ENCODE measurements at regions not wholly inside any gene's neighbourhood (a gene's known extent, or its start where the extent isn't known, plus 50 kb on each side); places are given as distances from the start of the nearest gene placed in this dataset.

GRCh38 chr4:129335276-129335675, 239.3 kb downstream of the C4orf33 start:
- Histone ChIP-seq H3K36me3 (ENCODE audit: insufficient read depth, insufficient read length, low read length) (no peaks in the 10 kb centered on the region), H3K27me3 (ENCODE audit: insufficient read depth, insufficient read length) (no peaks in the 10 kb centered on the region), H3K4me1 (ENCODE audit: insufficient read depth, insufficient read length) (no peaks in the 10 kb centered on the region), H3K9ac (ENCODE audit: insufficient read length, low read depth) (no peak overlapping the region), H3K9me3 (ENCODE audit: insufficient read depth, low read length) (no peaks in the 10 kb centered on the region), H3K4me3 (ENCODE audit: insufficient read length, low read depth) (no peak overlapping the region)
- no peak for TF ChIP-seq ZNF274 (IDR thresholded peaks at IDR 0.05; ENCODE audit: low read depth, low read length)
- no peak for TF ChIP-seq SUZ12 (IDR thresholded peaks at IDR 0.05; ENCODE audit: extremely low read depth, insufficient read depth, insufficient read length)
- no peak for TF ChIP-seq YY1 (IDR thresholded peaks at IDR 0.05; ENCODE audit: insufficient read depth, insufficient read length)
- no peak for DNase-seq (ENCODE audit: low read depth, low spot score)

- TF ChIP-seq YY1 (IDR thresholded peaks at IDR 0.05; ENCODE audit: insufficient read depth, insufficient read length) (no peak), ZNF274 (IDR thresholded peaks at IDR 0.05; ENCODE audit: low read depth, low read length) (no peak), SUZ12 (IDR thresholded peaks at IDR 0.05; ENCODE audit: extremely low read depth, insufficient read depth, insufficient read length) (no peak)
- H3K27me3 ChIP-seq (ENCODE audit: insufficient read depth, insufficient read length), result no peaks in the 10 kb centered on the region
- no peak overlapping the region for H3K4me3 ChIP-seq (ENCODE audit: insufficient read length, low read depth)
- DNase-seq (ENCODE audit: low read depth, low spot score), result no peak
- H3K9me3 ChIP-seq (ENCODE audit: insufficient read depth, low read length), result no peaks in the 10 kb centered on the region
- H3K36me3 ChIP-seq (ENCODE audit: insufficient read depth, insufficient read length, low read length), result no peaks in the 10 kb centered on the region
- no peak overlapping the region for H3K9ac ChIP-seq (ENCODE audit: insufficient read length, low read depth)
- no peaks in the 10 kb centered on the region for H3K4me1 ChIP-seq (ENCODE audit: insufficient read depth, insufficient read length)
Measured at GRCh38 chr4:129335818-129336217, 239.9 kb downstream of the C4orf33 start.

DNA sequence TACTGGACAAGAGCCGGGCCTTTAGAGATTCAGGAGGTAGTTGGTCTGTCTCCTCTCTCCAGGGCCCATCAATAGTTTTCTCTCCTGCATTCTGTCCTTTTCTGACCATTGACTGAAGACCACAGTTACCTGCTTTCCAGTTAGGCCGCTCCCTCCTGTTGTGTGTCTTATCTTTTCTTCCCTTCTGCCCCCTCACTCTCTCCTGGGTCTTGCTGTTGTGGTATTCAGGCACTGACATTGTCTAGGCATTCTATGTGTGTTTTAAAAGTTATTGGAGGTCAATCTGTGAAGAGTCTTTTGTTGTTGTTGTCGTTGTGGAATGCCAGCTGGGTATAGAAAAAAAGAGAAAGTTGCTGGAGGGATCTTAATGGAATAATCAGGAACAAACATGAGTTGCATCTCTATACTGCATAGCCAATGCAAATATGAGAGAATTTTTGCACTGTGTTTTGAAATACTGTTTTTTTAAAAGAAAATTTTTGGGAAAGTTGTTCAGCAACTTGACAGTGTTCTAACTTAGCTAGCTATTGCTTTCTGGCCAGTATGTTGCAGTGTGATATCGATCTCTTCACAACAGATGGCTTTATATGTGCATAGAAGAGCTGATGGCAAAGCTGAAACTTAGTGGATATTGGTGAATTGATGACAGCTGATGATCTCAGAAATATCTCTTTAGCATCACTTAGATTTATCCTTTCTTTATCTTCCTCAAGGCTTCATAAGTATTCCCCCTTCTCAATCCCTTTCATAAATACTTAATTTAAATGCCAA, 240.7 kb downstream of the C4orf33 start:
- DNase-seq (ENCODE audit: low read depth, low spot score), result no peak
- no peak for TF ChIP-seq ZNF274 (IDR thresholded peaks at IDR 0.05; ENCODE audit: low read depth, low read length)
- no peak for TF ChIP-seq SUZ12 (IDR thresholded peaks at IDR 0.05; ENCODE audit: extremely low read depth, insufficient read depth, insufficient read length)
- no peak for TF ChIP-seq YY1 (IDR thresholded peaks at IDR 0.05; ENCODE audit: insufficient read depth, insufficient read length)
- Histone ChIP-seq H3K36me3 (ENCODE audit: insufficient read depth, insufficient read length, low read length) (no peaks in the 10 kb centered on the region), H3K4me3 (ENCODE audit: insufficient read length, low read depth) (no peak overlapping the region), H3K9me3 (ENCODE audit: insufficient read depth, low read length) (no peaks in the 10 kb centered on the region), H3K9ac (ENCODE audit: insufficient read length, low read depth) (no peak overlapping the region), H3K4me1 (ENCODE audit: insufficient read depth, insufficient read length) (no peaks in the 10 kb centered on the region), H3K27me3 (ENCODE audit: insufficient read depth, insufficient read length) (no peaks in the 10 kb centered on the region)

GRCh38 chr4:129337228-129337620, 241.3 kb downstream of the C4orf33 start:
- H3K4me3 ChIP-seq (ENCODE audit: insufficient read length, low read depth), result no peak overlapping the region
- H3K9me3 ChIP-seq (ENCODE audit: insufficient read depth, low read length), result no peaks in the 10 kb centered on the region
- H3K9ac ChIP-seq (ENCODE audit: insufficient read length, low read depth), result no peak overlapping the region
- no peaks in the 10 kb centered on the region for H3K27me3 ChIP-seq (ENCODE audit: insufficient read depth, insufficient read length)
- no peak for DNase-seq (ENCODE audit: low read depth, low spot score)
- H3K4me1 ChIP-seq (ENCODE audit: insufficient read depth, insufficient read length), result no peaks in the 10 kb centered on the region
- no peak for TF ChIP-seq ZNF274 (IDR thresholded peaks at IDR 0.05; ENCODE audit: low read depth, low read length)
- no peak for TF ChIP-seq YY1 (IDR thresholded peaks at IDR 0.05; ENCODE audit: insufficient read depth, insufficient read length)
- no peak for TF ChIP-seq SUZ12 (IDR thresholded peaks at IDR 0.05; ENCODE audit: extremely low read depth, insufficient read depth, insufficient read length)
- no peaks in the 10 kb centered on the region for H3K36me3 ChIP-seq (ENCODE audit: insufficient read depth, insufficient read length, low read length)

DNA sequence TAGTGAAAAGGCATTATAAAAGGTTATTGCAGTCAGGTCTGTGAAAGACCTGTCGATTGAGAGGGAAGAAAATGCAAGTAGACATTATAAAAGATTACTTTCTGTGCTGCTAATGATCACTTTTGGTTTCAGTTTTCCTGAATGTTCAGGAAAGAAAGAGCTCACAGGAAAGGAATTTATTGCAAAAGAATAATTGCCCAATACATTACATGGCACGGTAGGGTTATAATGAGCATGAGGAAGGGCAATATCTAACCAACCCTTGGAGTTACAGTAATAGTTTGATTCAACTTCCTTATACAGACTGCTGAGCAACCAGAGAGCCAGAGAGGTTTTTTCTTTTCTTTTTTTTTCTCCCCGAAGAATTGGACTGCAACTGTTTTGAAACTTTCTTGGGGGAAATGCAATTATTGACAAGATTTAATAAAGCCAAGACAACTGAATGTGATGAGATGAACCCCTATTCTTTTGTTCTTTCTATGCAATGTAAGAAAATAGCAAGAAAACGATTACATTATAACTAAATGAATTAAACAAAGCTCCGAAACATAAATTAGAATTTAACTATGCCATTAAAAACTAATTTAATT, 247.0 kb downstream of the C4orf33 start:
- Histone ChIP-seq H3K9me3 (ENCODE audit: insufficient read depth, low read length) (no peaks in the 10 kb centered on the region), H3K9ac (ENCODE audit: insufficient read length, low read depth) (no peak overlapping the region), H3K27me3 (ENCODE audit: insufficient read depth, insufficient read length) (no peaks in the 10 kb centered on the region), H3K4me1 (ENCODE audit: insufficient read depth, insufficient read length) (no peaks in the 10 kb centered on the region), H3K36me3 (ENCODE audit: insufficient read depth, insufficient read length, low read length) (no peaks in the 10 kb centered on the region), H3K4me3 (ENCODE audit: insufficient read length, low read depth) (no peak overlapping the region)
- no peak for DNase-seq (ENCODE audit: low read depth, low spot score)
- no peak for TF ChIP-seq ZNF274 (IDR thresholded peaks at IDR 0.05; ENCODE audit: low read depth, low read length)
- TF ChIP-seq YY1 (IDR thresholded peaks at IDR 0.05; ENCODE audit: insufficient read depth, insufficient read length), result no peak
- no peak for TF ChIP-seq SUZ12 (IDR thresholded peaks at IDR 0.05; ENCODE audit: extremely low read depth, insufficient read depth, insufficient read length)

DNA sequence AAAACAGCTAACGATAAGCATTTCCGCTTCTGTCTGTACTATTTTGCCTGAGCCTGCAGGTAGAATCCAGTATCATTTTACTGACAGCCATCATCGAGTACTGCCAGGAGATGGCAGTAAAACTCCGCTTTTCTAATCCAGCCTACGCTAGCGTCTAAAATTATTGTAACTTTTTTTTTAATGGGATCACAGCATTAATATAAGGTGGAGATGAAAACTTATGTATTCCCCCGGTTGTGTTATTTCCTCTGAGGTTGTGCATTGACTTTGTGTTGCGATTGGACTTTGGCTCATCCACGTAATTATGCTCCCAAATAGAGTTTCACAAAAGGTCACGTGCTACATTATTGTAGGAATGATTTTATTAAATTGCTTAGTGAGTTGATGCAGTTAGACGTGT, 248.1 kb downstream of the C4orf33 start:
- DNase-seq (ENCODE audit: low read depth, low spot score), result no peak
- Histone ChIP-seq H3K4me1 (ENCODE audit: insufficient read depth, insufficient read length) (no peaks in the 10 kb centered on the region), H3K9ac (ENCODE audit: insufficient read length, low read depth) (no peak overlapping the region), H3K4me3 (ENCODE audit: insufficient read length, low read depth) (no peak overlapping the region), H3K9me3 (ENCODE audit: insufficient read depth, low read length) (no peaks in the 10 kb centered on the region), H3K27me3 (ENCODE audit: insufficient read depth, insufficient read length) (no peaks in the 10 kb centered on the region), H3K36me3 (ENCODE audit: insufficient read depth, insufficient read length, low read length) (no peaks in the 10 kb centered on the region)
- TF ChIP-seq SUZ12 (IDR thresholded peaks at IDR 0.05; ENCODE audit: extremely low read depth, insufficient read depth, insufficient read length) (no peak), YY1 (IDR thresholded peaks at IDR 0.05; ENCODE audit: insufficient read depth, insufficient read length) (no peak), ZNF274 (IDR thresholded peaks at IDR 0.05; ENCODE audit: low read depth, low read length) (no peak)

GRCh38 chr4:129345609-129346008, 249.7 kb downstream of the C4orf33 start:
- H3K36me3 ChIP-seq (ENCODE audit: insufficient read depth, insufficient read length, low read length), result no peaks in the 10 kb centered on the region
- no peaks in the 10 kb centered on the region for H3K9me3 ChIP-seq (ENCODE audit: insufficient read depth, low read length)
- DNase-seq (ENCODE audit: low read depth, low spot score), result no peak
- no peak overlapping the region for H3K9ac ChIP-seq (ENCODE audit: insufficient read length, low read depth)
- H3K27me3 ChIP-seq (ENCODE audit: insufficient read depth, insufficient read length), result no peaks in the 10 kb centered on the region
- no peak overlapping the region for H3K4me3 ChIP-seq (ENCODE audit: insufficient read length, low read depth)
- no peaks in the 10 kb centered on the region for H3K4me1 ChIP-seq (ENCODE audit: insufficient read depth, insufficient read length)
- no peak for TF ChIP-seq YY1 (IDR thresholded peaks at IDR 0.05; ENCODE audit: insufficient read depth, insufficient read length)
- no peak for TF ChIP-seq ZNF274 (IDR thresholded peaks at IDR 0.05; ENCODE audit: low read depth, low read length)
- TF ChIP-seq SUZ12 (IDR thresholded peaks at IDR 0.05; ENCODE audit: extremely low read depth, insufficient read depth, insufficient read length), result no peak
